ENCODE measurements at regions not wholly inside any gene's neighbourhood (a gene's known extent, or its start where the extent isn't known, plus 50 kb on each side); places are given as distances from the start of the nearest gene placed in this dataset.

DNA sequence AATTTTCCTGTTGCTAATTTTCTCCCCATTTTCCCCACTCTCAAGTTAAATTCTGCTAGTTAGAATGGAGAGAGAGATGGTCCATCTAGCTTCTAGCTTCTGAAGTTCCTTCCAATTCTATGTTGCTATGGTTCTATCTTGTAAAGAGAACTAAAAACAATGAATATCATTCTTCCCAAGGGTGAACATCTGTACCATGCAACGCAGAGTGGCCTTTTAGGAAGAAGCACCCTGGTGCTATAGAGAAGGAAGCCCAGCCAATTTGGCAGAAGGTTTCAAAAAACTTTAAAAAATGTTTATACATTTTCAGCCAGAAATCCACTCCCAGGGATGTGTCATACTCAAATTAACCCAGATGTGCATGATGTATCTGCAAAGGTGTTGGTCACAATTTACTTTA lies 149.1 kb downstream of the SEMA6D start:
- Histone ChIP-seq H3K27me3 (replicated peaks in 1 of 4; ENCODE audit: control insufficient read depth in 3 of 4, extremely low read depth in 1 of 4, insufficient read depth in 3 of 4, low read length in 3 of 4) (no peaks in the 10 kb centered on the region; a peak in 1 of 7 replicates), H3K9me3 (ENCODE audit: insufficient read depth in 2 of 2, low read depth in 1 of 2, low read length in 1 of 2) (no peaks in the 10 kb centered on the region), H4K8ac (ENCODE audit: extremely low read depth, insufficient read depth, low read length) (no peak overlapping the region), H3K36me3 (ENCODE audit: control insufficient read depth in 2 of 4, insufficient read depth in 4 of 4, low read length in 3 of 4) (no peaks in the 10 kb centered on the region), H4K91ac (replicated peaks; ENCODE audit: insufficient read length, low read length) (no peak overlapping the region), H3K4me2 (ENCODE audit: insufficient read depth in 1 of 2, low read depth in 2 of 2, low read length in 2 of 2) (no peak overlapping the region), H3K9ac (replicated peaks in 1 of 4; ENCODE audit: extremely low read depth in 1 of 4, low read depth in 3 of 4, low read length in 3 of 4) (no peak overlapping the region), H4K5ac (ENCODE audit: insufficient read length, low read depth, low read length) (no peak overlapping the region), H4K20me1 (replicated peaks in 1 of 2; ENCODE audit: control insufficient read depth in 1 of 2, insufficient read depth in 2 of 2, low read length in 2 of 2) (no peaks in the 10 kb centered on the region), H3K14ac (ENCODE audit: insufficient read length) (no peak overlapping the region), H3K23ac (ENCODE audit: insufficient read length) (no peak overlapping the region), H3K79me2 (ENCODE audit: control insufficient read depth in 1 of 2, insufficient read depth in 2 of 2, low read length in 2 of 2) (no peaks in the 10 kb centered on the region), H2BK120ac (replicated peaks; ENCODE audit: low read depth, low read length) (no peak overlapping the region), H3K4me1 (replicated peaks in 1 of 4; ENCODE audit: control insufficient read depth in 3 of 4, insufficient read depth in 4 of 4, low read length in 3 of 4) (peaks cover 0 to under 1% (median under 1%) of the 10 kb centered on the region in 4 experiments; a peak in 1 of 7 replicates), H3K4me3 (ENCODE audit: extremely low read depth in 1 of 4, insufficient read depth in 2 of 4, low read depth in 3 of 4, low read length in 4 of 4) (no peak overlapping the region), H3K23me2 (ENCODE audit: low read depth, low read length) (no peaks in the 10 kb centered on the region), H3K4ac (replicated peaks; ENCODE audit: insufficient read length, low read depth, low read length) (no peak overlapping the region), H3K79me1 (ENCODE audit: low read depth, low read length) (no peaks in the 10 kb centered on the region), H2BK5ac (ENCODE audit: low read depth, low read length) (no peak overlapping the region), H2BK12ac (ENCODE audit: low read depth, low read length) (no peak overlapping the region), H2BK15ac (ENCODE audit: low read length) (no peak overlapping the region), H2BK20ac (ENCODE audit: low read length) (no peak overlapping the region), H2AK5ac (ENCODE audit: low read depth, low read length) (no peak overlapping the region), H3K27ac (ENCODE audit: low read depth, low read length) (no peak overlapping the region), H3K18ac (ENCODE audit: extremely low read depth, low read length) (no peak overlapping the region), H2AFZ (ENCODE audit: low read length) (no peak overlapping the region), H3K56ac (replicated peaks; ENCODE audit: insufficient read length, low read depth, low read length) (no peak overlapping the region)
- no peak for DNase-seq (ENCODE audit: low read depth in 1 of 2, low spot score in 2 of 2)
- TF ChIP-seq TAF7 (optimal IDR thresholded peaks at IDR 0.05; ENCODE audit: borderline replicate concordance, low read depth, low read length) (no peak), POU5F1 (IDR thresholded peaks at IDR 0.05; ENCODE audit: low read depth, low read length) (no peak), KDM4A (IDR thresholded peaks at IDR 0.05; ENCODE audit: low read depth, low read length, severe bottlenecking) (no peak), MAFK (IDR thresholded peaks at IDR 0.05; ENCODE audit: low read depth, low read length) (no peak), JUN (IDR thresholded peaks at IDR 0.05; ENCODE audit: low read depth, low read length) (no peak), KDM1A (IDR thresholded peaks at IDR 0.05; ENCODE audit: borderline replicate concordance, low read length) (no peak)
- ChIA-PET CTCF (ENCODE audit: partially characterized antibody) (no interaction called here), POLR2A (ENCODE audit: partially characterized antibody) (no interaction called here)
- 95% methylated on average over 1 of the region's 1 CpG; no CpG with 5 or more reads in 1 of the 2 experiments for WGBS, 2 experiments (ENCODE audit: extremely low coverage in 1 of 2, insufficient coverage in 1 of 2, insufficient read length in 1 of 2, insufficient replicate concordance in 2 of 2, low coverage in 1 of 2, low lambda C conversion rate in 2 of 2, missing lambda C conversion rate in 1 of 2)
- no peak for FAIRE-seq
